Peyer's patch (tissue), 4 donors: ENCODE measurements at regions not wholly inside any gene's neighbourhood (a gene's known extent, or its start where the extent isn't known, plus 50 kb on each side); places are given as distances from the start of the nearest gene placed in this dataset.

Experiments used
- POLR2A ChIP-seq, 2 donors: fragments of 450-650 bp; IDR thresholded peaks; one replicate each; pipeline ENCODE4 v1.5.1; 2017; ENCODE audit warnings: antibody characterized with exemption in 2 of 2, mild to moderate bottlenecking in 2 of 2, moderate library complexity in 2 of 2
- TF ChIP-seq, protein P1 (sequence below), 6 experiments: fragments of 450-650 bp in 4 of 6; fragments of 200-600 bp in 2 of 6; sonication (generic) in 1 of 6; IDR thresholded peaks; one replicate each; pipeline ENCODE4 v1.5.1; 2017 to 2019; ENCODE audit warnings: antibody characterized with exemption in 6 of 6, mild to moderate bottlenecking in 3 of 6, moderate library complexity in 1 of 6

DNA sequence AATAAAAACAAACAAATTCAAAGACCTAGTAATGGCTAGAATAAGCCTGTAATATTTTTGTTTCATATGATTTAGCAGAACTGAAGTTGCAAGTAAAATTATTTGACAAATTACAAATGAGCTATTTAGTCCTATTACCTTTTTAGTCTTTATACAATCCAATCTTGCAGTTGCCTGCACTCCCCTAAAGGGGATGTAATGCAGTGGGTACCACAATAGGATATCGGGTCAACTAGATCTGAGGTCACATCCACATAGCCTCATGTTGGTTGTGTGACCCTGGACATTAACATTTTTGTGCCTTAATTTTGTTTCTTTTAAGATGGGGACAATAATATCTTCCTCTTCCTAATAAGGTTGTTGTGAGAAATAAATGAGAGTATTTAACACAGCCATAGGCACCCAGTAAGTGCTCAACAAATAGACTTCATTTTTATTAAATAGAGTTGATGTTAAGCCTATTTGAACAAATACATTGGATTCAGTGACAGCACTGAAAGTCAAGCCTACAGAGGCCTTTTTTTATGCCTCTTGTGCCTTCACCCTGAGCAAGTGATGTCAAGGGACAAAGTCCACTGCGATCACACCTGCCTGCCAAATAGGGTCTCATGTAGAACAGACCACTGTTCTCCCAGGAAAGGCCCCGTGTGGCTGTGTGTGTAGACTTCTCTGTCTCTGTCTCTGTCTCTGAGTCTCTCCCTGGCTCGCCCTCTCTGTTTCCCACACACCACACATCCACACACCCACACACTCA lies 124.8 kb downstream of the EVX1 start:
- no peak for TF ChIP-seq POLR2A (IDR thresholded peaks at IDR 0.05)
- TF ChIP-seq, protein P1, sequence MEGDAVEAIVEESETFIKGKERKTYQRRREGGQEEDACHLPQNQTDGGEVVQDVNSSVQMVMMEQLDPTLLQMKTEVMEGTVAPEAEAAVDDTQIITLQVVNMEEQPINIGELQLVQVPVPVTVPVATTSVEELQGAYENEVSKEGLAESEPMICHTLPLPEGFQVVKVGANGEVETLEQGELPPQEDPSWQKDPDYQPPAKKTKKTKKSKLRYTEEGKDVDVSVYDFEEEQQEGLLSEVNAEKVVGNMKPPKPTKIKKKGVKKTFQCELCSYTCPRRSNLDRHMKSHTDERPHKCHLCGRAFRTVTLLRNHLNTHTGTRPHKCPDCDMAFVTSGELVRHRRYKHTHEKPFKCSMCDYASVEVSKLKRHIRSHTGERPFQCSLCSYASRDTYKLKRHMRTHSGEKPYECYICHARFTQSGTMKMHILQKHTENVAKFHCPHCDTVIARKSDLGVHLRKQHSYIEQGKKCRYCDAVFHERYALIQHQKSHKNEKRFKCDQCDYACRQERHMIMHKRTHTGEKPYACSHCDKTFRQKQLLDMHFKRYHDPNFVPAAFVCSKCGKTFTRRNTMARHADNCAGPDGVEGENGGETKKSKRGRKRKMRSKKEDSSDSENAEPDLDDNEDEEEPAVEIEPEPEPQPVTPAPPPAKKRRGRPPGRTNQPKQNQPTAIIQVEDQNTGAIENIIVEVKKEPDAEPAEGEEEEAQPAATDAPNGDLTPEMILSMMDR (IDR thresholded peaks at IDR 0.05) = no peak
